HCT116 (cell line): ENCODE measurements at regions not wholly inside any gene's neighbourhood (a gene's known extent, or its start where the extent isn't known, plus 50 kb on each side); places are given as distances from the start of the nearest gene placed in this dataset.
"Not testable (repeated sequence)": the region's sequence is repeated elsewhere in the genome, so short reads cannot be mapped to it uniquely, and the experiment has no call there.

ENCODE experiments used
- CTCF ChIP-seq, 3 experiments: fragments of 200-600 bp in 1 of 3; sonication (generic) in 1 of 3; IDR thresholded peaks in 2 of 3; conservative IDR thresholded peaks in 1 of 3; 2 replicates each; pipeline ENCODE4 v1.5.1; 2012 to 2017; ENCODE audit warnings: low read depth in 2 of 3, low read length in 2 of 3, antibody characterized with exemption in 1 of 3, borderline replicate concordance in 1 of 3, control low read depth in 1 of 3, mild to moderate bottlenecking in 1 of 3, mixed read lengths in 1 of 3, mixed run types in 1 of 3, moderate library complexity in 1 of 3; ENCODE audit not compliant: insufficient read depth in 1 of 3
- ELF1 ChIP-seq: IDR thresholded peaks from 2 replicates; pipeline ENCODE4 v1.6.1; 2012; ENCODE audit warnings: low read depth, borderline replicate concordance
- EZH2 ChIP-seq: fragments of 200-600 bp; sonication (generic); IDR thresholded peaks from 2 replicates; pipeline ENCODE4 v1.6.1; 2017; ENCODE audit warnings: antibody characterized with exemption, mixed run types
- POLR2A ChIP-seq: IDR thresholded peaks from 2 replicates; pipeline ENCODE4 v1.7.0; 2011; ENCODE audit warnings: borderline replicate concordance; ENCODE audit not compliant: insufficient read depth, insufficient read length; ENCODE audit errors: extremely low read depth
- POLR2AphosphoS5 ChIP-seq: IDR thresholded peaks from 2 replicates; pipeline ENCODE4 v1.6.1; 2011; ENCODE audit warnings: mild to moderate bottlenecking, low read depth, low read length, moderate library complexity
- REST ChIP-seq: IDR thresholded peaks from 2 replicates; pipeline ENCODE4 v1.6.1; 2012; ENCODE audit warnings: low read depth
- TCF7L2 ChIP-seq: IDR thresholded peaks from 2 replicates; pipeline ENCODE4 v1.7.0; 2011; ENCODE audit warnings: borderline replicate concordance, inconsistent platforms; ENCODE audit not compliant: insufficient read depth, insufficient read length; ENCODE audit errors: extremely low read depth
- YY1 ChIP-seq: IDR thresholded peaks from 2 replicates; pipeline ENCODE4 v1.6.1; 2011; ENCODE audit warnings: low read length, low read depth, moderate library complexity, mild to moderate bottlenecking; ENCODE audit not compliant: insufficient replicate concordance; ENCODE audit errors: extremely low read depth
- ZFX ChIP-seq: fragments of 450-650 bp; IDR thresholded peaks from 2 replicates; pipeline ENCODE4 v1.6.1; 2017

- TF ChIP-seq ELF1; EZH2; CTCF (IDR thresholded peaks at IDR 0.05 in 2 of 3, conservative IDR thresholded peaks at IDR 0.05 in 1 of 3; ENCODE audit: borderline replicate concordance in 1 of 3, insufficient read depth in 1 of 3, low read depth in 2 of 3, low read length in 2 of 3); YY1; ZFX; POLR2A; REST; POLR2AphosphoS5; TCF7L2: not testable (repeated sequence)
These were observed 2724.1 kb upstream of the TPTE start for GRCh38 chr21:7797328-7797727.
